ENCODE measurements at regions not wholly inside any gene's neighbourhood (a gene's known extent, or its start where the extent isn't known, plus 50 kb on each side); places are given as distances from the start of the nearest gene placed in this dataset.

- TF ChIP-seq SP1 (IDR thresholded peaks at IDR 0.05) = no peak
- TF ChIP-seq CTBP1 (IDR thresholded peaks at IDR 0.05; ENCODE audit: borderline replicate concordance) = no peak
- TF ChIP-seq FOXM1 (IDR thresholded peaks at IDR 0.05; ENCODE audit: borderline replicate concordance) = no peak
- TF ChIP-seq ELF4 (IDR thresholded peaks at IDR 0.05) = no peak
- TF ChIP-seq ARNT (IDR thresholded peaks at IDR 0.05) = no peak
- no peak for TF ChIP-seq TARDBP (IDR thresholded peaks at IDR 0.05)
- TF ChIP-seq L3MBTL2 (conservative IDR thresholded peaks at IDR 0.05) = no peak
- no peak for TF ChIP-seq FOXK2 (IDR thresholded peaks at IDR 0.05)
- no peak for TF ChIP-seq SUZ12 (IDR thresholded peaks at IDR 0.05)
Observed at GRCh38 chr7:137091396-137091795, 222.9 kb downstream of the CHRM2 start.

Measured in HEK293T (cell line).